ENCODE measurements at regions not wholly inside any gene's neighbourhood (a gene's known extent, or its start where the extent isn't known, plus 50 kb on each side); places are given as distances from the start of the nearest gene placed in this dataset.

DNA sequence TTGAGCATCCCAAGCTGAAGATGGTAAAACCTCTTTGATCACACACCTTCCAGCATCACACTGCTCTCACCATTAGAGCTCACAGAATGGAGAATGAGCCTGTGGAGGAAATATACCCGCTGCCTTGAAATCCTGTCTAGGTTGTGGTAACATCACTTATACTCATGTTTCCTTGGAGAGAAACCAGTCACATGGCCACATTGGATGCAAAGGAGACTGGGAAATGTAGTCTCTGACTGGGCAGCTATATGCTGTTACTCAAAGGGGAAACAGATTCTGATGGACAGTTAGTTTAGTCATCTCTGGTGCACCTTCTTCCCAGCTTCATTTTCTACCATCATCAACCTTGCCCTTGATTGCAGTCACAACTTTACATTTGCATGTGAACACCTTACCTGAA, 286.3 kb downstream of the ANKRD50 start:
- Histone ChIP-seq H3K4me3 (ENCODE audit: low read depth, low read length) (no peak overlapping the region), H3K36me3 (replicated peaks) (no peaks in the 10 kb centered on the region), H3K27me3 (replicated peaks) (no peaks in the 10 kb centered on the region), H3K27ac (no peak overlapping the region)
- TF ChIP-seq, protein P1, sequence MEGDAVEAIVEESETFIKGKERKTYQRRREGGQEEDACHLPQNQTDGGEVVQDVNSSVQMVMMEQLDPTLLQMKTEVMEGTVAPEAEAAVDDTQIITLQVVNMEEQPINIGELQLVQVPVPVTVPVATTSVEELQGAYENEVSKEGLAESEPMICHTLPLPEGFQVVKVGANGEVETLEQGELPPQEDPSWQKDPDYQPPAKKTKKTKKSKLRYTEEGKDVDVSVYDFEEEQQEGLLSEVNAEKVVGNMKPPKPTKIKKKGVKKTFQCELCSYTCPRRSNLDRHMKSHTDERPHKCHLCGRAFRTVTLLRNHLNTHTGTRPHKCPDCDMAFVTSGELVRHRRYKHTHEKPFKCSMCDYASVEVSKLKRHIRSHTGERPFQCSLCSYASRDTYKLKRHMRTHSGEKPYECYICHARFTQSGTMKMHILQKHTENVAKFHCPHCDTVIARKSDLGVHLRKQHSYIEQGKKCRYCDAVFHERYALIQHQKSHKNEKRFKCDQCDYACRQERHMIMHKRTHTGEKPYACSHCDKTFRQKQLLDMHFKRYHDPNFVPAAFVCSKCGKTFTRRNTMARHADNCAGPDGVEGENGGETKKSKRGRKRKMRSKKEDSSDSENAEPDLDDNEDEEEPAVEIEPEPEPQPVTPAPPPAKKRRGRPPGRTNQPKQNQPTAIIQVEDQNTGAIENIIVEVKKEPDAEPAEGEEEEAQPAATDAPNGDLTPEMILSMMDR (IDR thresholded peaks at IDR 0.05; ENCODE audit: low read depth, low read length, missing control alignments) = no peak
- no peak for DNase-seq
- in situ Hi-C loops (cut with HindIII; ENCODE audit: low pct_ligation_motif_present, low sequenced_read_pairs) = no loop called here

DNA sequence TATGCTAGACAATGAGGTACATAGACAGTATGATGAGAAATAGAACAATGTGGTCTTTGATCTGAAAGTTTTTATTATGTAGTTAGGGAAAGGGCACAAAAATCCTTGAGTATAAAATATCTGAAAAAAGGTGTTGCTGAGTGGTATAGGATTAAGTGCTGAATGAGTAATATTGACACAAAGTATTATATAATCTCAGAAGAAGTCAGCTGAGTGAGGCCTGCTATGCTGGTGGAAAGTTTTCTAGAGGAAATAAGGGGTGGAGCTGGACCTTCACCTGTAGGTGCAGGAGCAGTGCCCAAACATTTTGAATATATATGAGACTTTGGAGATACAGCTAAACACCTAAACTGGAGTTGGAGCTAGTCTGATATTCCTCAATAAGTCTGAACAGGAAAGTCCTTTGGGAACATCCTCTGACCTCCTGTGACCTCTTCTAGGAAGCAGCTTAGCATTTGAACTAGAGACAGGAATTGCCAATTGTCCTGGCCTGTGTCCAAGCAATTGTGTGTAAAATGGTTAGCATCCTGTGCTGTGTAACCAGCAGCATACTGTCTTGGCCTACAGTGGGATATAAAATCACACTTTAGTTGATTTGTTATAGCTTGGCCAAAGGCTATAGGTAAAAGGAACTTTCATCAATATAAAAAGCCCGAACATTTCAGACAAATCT, 285.3 kb downstream of the ANKRD50 start:
- no peak for DNase-seq
- TF ChIP-seq, protein P1 (IDR thresholded peaks at IDR 0.05; ENCODE audit: low read depth, low read length, missing control alignments) = no peak
- H3K4me3 ChIP-seq (ENCODE audit: low read depth, low read length) = no peak overlapping the region
- no peaks in the 10 kb centered on the region for H3K36me3 ChIP-seq (replicated peaks)
- H3K27ac ChIP-seq = no peak overlapping the region
- in situ Hi-C loops (cut with HindIII; ENCODE audit: low pct_ligation_motif_present, low sequenced_read_pairs) = no loop called here
- no peaks in the 10 kb centered on the region for H3K27me3 ChIP-seq (replicated peaks)

DNA sequence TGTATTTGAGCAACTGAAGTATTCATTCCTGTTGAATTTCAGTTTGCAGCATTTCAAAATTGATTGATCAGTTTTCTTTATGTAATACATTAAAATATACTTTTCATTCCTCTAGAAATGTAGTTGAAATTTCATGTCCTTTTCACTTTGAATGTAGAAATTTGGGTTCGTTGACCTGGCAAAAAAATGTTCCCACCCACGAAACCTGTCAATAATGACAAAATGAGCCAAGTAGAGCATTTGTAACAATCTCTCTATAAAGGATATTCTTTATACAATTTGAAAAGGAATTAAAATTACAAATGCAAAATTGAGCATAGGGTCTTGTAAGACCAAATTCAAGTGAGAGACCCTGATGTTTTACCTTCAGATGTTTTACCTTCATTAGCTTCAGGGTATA, 283.9 kb downstream of the ANKRD50 start:
- H3K27me3 ChIP-seq (replicated peaks) = no peaks in the 10 kb centered on the region
- DNase-seq = no peak
- no peaks in the 10 kb centered on the region for H3K36me3 ChIP-seq (replicated peaks)
- peak overlapping the region; percentile 77 for H3K27ac ChIP-seq
- no peak overlapping the region for H3K4me3 ChIP-seq (ENCODE audit: low read depth, low read length)
- in situ Hi-C loops (cut with HindIII; ENCODE audit: low pct_ligation_motif_present, low sequenced_read_pairs) = no loop called here
- TF ChIP-seq, protein P1 (IDR thresholded peaks at IDR 0.05; ENCODE audit: low read depth, low read length, missing control alignments) = no peak

DNA sequence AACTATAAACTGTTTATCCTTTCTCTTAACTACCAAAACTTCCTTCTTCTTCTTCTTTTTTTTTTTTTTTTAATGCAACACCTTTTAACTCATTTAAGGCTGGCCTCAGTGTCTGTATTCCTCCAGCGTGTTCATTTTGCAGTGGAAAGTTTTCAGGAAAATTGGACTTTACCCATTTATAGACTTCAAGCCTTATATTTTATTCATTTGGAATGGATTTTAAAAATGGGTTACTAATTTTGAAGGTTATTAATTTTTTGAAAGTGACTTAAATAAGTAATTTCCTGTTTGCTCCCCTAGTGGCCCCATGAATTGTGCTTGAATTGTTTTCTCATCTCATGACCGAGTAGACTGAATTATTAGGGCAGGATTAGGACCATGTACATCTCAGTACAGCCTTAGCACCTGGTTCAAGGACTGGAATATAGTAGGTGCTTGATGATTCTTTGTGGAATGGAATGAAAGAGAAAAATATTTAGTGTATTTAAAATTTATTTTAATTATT, 282.7 kb downstream of the ANKRD50 start:
- TF ChIP-seq, protein P1 (IDR thresholded peaks at IDR 0.05; ENCODE audit: low read depth, low read length, missing control alignments) = no peak
- in situ Hi-C loops (cut with HindIII; ENCODE audit: low pct_ligation_motif_present, low sequenced_read_pairs) = no loop called here

DNA sequence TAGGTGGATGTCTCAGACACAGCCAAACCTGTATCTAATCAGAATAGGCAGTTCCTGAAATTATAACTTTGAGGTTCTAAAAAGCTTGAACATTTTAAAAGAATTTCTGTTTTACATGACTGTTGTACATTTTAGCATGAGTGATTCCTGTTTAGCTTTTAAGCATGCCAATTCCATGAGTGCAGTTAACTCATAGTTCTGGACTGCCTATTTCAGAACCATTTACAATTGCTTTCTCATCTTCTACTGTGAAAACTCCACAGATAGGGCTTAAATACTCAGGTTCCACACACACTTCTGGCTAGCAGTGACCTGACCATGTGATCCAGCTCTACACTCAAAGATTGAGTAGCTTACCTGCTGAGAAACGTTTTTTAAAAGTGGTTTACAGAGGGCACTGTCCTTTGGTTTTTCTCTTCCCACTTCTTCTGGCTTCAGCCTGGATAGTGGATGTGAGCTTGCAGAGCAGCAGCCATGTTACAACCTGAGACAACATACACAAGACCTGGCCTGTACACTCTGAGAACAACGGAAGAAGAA, 280.8 kb downstream of the ANKRD50 start:
- Histone ChIP-seq H3K27me3 (replicated peaks) (no peaks in the 10 kb centered on the region), H3K4me3 (ENCODE audit: low read depth, low read length) (no peak overlapping the region), H3K36me3 (replicated peaks) (no peaks in the 10 kb centered on the region), H3K27ac (peak overlapping the region; percentile 91)
- in situ Hi-C loops (cut with HindIII; ENCODE audit: low pct_ligation_motif_present, low sequenced_read_pairs) = no loop called here
- TF ChIP-seq, protein P1 (IDR thresholded peaks at IDR 0.05; ENCODE audit: low read depth, low read length, missing control alignments) = no peak
- no peak for DNase-seq

More for the DNA sequence above, 282.7 kb downstream of the ANKRD50 start:
- no peak for DNase-seq
- no peaks in the 10 kb centered on the region for H3K27me3 ChIP-seq (replicated peaks)
- peak overlapping the region; percentile 77 for H3K27ac ChIP-seq
- H3K36me3 ChIP-seq (replicated peaks) = no peaks in the 10 kb centered on the region
- no peak overlapping the region for H3K4me3 ChIP-seq (ENCODE audit: low read depth, low read length)

Data from brain microvascular endothelial cell (primary cell).